DND-41 (cell line): ENCODE measurements at regions not wholly inside any gene's neighbourhood (a gene's known extent, or its start where the extent isn't known, plus 50 kb on each side); places are given as distances from the start of the nearest gene placed in this dataset.

Source experiments
- ATAC-seq: fragments of 200-7000 bp; cut with Tn5 transposase; 3 replicates; pipeline ENCODE4 v1.9.1; 2021; ENCODE audit warnings: low read depth; ENCODE audit not compliant: insufficient read depth
- DNase-seq: peaks from one replicate; pipeline ENCODE4 v3.0.0-alpha.2; 2020
- H2AFZ ChIP-seq: 2 replicates; pipeline ENCODE4 v1.6.0; 2012; ENCODE audit warnings: low read depth, low read length
- H3K27ac ChIP-seq: 2 replicates; pipeline ENCODE4 v1.5.1; 2012; ENCODE audit warnings: low read length, inconsistent platforms
- H3K27me3 ChIP-seq: fragments of 200-600 bp; sonication (generic); 2 replicates; pipeline ENCODE4 v1.6.0; 2012; ENCODE audit warnings: low read length, mild to moderate bottlenecking, inconsistent platforms; ENCODE audit not compliant: insufficient read depth, poor library complexity
- H3K36me3 ChIP-seq: 2 replicates; pipeline ENCODE4 v1.5.1; 2012; ENCODE audit warnings: low read length, inconsistent platforms; ENCODE audit not compliant: insufficient read depth
- H3K4me1 ChIP-seq: 2 replicates; pipeline ENCODE4 v1.5.1; 2012; ENCODE audit warnings: mild to moderate bottlenecking, low read length; ENCODE audit not compliant: insufficient read depth
- H3K4me2 ChIP-seq: 2 replicates; pipeline ENCODE4 v1.6.0; 2012; ENCODE audit warnings: mild to moderate bottlenecking, moderate library complexity, low read length, inconsistent platforms; ENCODE audit not compliant: insufficient read depth
- H3K4me3 ChIP-seq, 2 experiments: fragments of 200-600 bp in 1 of 2; shearing (Covaris generic) in 1 of 2; 2 replicates each; pipeline ENCODE4 v1.5.1; 2012 to 2016; ENCODE audit warnings: inconsistent platforms in 2 of 2, low read length in 2 of 2, mild to moderate bottlenecking in 2 of 2, low read depth in 1 of 2, moderate library complexity in 1 of 2
- H3K79me2 ChIP-seq: 2 replicates; pipeline ENCODE4 v1.6.0; 2012; ENCODE audit warnings: low read length, inconsistent platforms; ENCODE audit not compliant: insufficient read depth
- H3K9ac ChIP-seq: 2 replicates; pipeline ENCODE4 v1.6.0; 2012; ENCODE audit warnings: low read depth, mild to moderate bottlenecking, inconsistent platforms, low read length, moderate library complexity
- H3K9me3 ChIP-seq: 2 replicates; pipeline ENCODE4 v1.5.1; 2012; ENCODE audit warnings: low read length, moderate library complexity, mild to moderate bottlenecking, inconsistent platforms; ENCODE audit not compliant: insufficient read depth, severe bottlenecking
- H4K20me1 ChIP-seq: 2 replicates; pipeline ENCODE4 v1.6.0; 2012; ENCODE audit warnings: low read length; ENCODE audit not compliant: insufficient read depth
- EZH2 ChIP-seq: IDR thresholded peaks from 3 replicates; pipeline ENCODE4 v1.6.1; 2012; ENCODE audit warnings: borderline replicate concordance, low read depth, mild to moderate bottlenecking, moderate library complexity, low read length, inconsistent platforms; ENCODE audit not compliant: severe bottlenecking
- TF ChIP-seq, protein P1 (sequence below): IDR thresholded peaks from 2 replicates; pipeline ENCODE4 v1.5.1; 2012; ENCODE audit warnings: borderline replicate concordance, low read length, moderate library complexity, mild to moderate bottlenecking; ENCODE audit not compliant: poor library complexity, severe bottlenecking; ENCODE audit errors: extremely low read depth

DNA sequence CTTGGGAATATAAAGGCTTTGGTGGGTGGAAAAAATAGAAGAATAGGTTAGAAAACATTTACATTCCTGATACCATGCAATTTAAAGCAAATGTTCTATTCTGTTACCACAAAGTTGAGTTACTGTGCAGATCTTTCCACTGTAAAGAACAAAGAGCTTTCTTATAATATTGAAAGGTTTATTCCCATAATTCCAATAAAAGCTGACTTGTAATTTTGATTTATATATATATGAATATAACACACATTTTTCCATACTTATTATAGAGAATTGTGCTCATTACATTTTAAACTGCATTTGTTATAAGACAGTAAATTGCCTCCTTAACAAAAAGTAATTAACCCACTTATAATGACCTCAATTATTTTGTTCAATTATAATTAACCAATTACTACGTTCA, 135.9 kb downstream of the RNASET2 start:
- no peak for TF ChIP-seq EZH2
- TF ChIP-seq, protein P1, sequence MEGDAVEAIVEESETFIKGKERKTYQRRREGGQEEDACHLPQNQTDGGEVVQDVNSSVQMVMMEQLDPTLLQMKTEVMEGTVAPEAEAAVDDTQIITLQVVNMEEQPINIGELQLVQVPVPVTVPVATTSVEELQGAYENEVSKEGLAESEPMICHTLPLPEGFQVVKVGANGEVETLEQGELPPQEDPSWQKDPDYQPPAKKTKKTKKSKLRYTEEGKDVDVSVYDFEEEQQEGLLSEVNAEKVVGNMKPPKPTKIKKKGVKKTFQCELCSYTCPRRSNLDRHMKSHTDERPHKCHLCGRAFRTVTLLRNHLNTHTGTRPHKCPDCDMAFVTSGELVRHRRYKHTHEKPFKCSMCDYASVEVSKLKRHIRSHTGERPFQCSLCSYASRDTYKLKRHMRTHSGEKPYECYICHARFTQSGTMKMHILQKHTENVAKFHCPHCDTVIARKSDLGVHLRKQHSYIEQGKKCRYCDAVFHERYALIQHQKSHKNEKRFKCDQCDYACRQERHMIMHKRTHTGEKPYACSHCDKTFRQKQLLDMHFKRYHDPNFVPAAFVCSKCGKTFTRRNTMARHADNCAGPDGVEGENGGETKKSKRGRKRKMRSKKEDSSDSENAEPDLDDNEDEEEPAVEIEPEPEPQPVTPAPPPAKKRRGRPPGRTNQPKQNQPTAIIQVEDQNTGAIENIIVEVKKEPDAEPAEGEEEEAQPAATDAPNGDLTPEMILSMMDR, result no peak
- no peaks in the 10 kb centered on the region for H3K79me2 ChIP-seq
- no peak overlapping the region for H3K27ac ChIP-seq
- H3K27me3 ChIP-seq, result peaks cover 4% of the 10 kb centered on the region
- no peak for ATAC-seq
- no peaks in the 10 kb centered on the region for H3K4me1 ChIP-seq
- H3K4me2 ChIP-seq, result no peak overlapping the region
- no peak overlapping the region for H2AFZ ChIP-seq
- no peaks in the 10 kb centered on the region for H3K9me3 ChIP-seq
- DNase-seq, result no peak
- H4K20me1 ChIP-seq, result no peaks in the 10 kb centered on the region; the same call in 1 of the 2 replicates
- no peak overlapping the region for H3K9ac ChIP-seq
- H3K4me3 ChIP-seq, result no peak overlapping the region
- no peaks in the 10 kb centered on the region for H3K36me3 ChIP-seq

DNA sequence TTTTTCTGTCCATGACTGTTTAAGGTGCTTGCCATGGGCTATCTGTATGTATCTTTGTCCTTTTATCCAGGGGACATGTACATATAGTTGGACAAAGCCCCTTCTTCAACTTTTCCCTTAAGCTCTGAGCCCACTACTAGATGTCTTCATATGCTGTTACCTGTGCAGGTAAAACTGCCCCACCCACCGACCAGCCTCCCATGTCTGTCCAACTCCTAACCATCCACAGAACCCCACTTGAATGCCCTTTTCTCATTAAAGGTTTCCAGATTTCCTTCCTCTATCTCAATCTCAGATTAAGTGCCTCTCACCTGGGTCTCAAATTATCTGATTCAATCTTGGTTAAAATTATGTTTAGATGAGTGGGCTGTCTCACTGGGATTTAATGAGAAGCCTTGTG, 136.3 kb downstream of the RNASET2 start:
- DNase-seq (no peak), ATAC-seq (no peak)
- Histone ChIP-seq H2AFZ (no peak overlapping the region), H3K4me2 (no peak overlapping the region), H3K4me3 (no peak overlapping the region), H3K9ac (no peak overlapping the region), H3K27me3 (peaks cover 4% of the 10 kb centered on the region), H3K36me3 (no peaks in the 10 kb centered on the region), H3K79me2 (no peaks in the 10 kb centered on the region), H3K4me1 (no peaks in the 10 kb centered on the region), H3K27ac (no peak overlapping the region), H4K20me1 (no peaks in the 10 kb centered on the region; the same call in 1 of the 2 replicates), H3K9me3 (no peaks in the 10 kb centered on the region)
- no peak for TF ChIP-seq EZH2
- TF ChIP-seq, protein P1, result no peak

DNA sequence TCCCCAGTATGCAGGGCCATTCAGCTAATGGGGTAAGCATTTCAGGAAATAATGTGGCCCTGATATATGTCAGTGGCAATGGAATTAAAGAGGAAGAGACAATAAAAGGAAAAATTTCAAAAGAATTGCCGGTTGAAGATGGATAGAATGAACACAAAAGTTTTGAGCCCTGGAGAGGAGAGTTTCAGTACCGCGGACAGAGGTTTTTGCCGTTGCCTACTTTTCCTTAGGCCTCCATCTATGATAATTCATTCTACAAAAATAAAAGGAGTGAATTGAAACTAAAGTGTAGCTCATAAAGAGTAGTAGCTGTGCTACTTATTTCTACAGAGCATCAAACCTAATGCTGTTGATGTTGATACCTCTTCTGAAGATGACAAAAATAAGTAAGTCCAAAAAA, 140.7 kb downstream of the RNASET2 start:
- 0 out of 2 replicates have a peak, but pooled peaks cover 2% of the 10 kb centered on the region for H4K20me1 ChIP-seq
- H3K9ac ChIP-seq, result no peak overlapping the region
- TF ChIP-seq EZH2, result no peak
- TF ChIP-seq, protein P1, result no peak
- no peaks in the 10 kb centered on the region for H3K79me2 ChIP-seq
- no peaks in the 10 kb centered on the region for H3K4me1 ChIP-seq
- ATAC-seq (no peak), DNase-seq (peak; percentile 28)
- H3K4me2 ChIP-seq, result no peak overlapping the region
- no peak overlapping the region for H3K4me3 ChIP-seq
- H2AFZ ChIP-seq, result no peak overlapping the region
- no peak overlapping the region for H3K27ac ChIP-seq
- H3K36me3 ChIP-seq, result no peaks in the 10 kb centered on the region
- H3K9me3 ChIP-seq, result no peaks in the 10 kb centered on the region
- H3K27me3 ChIP-seq, result no peaks in the 10 kb centered on the region

DNA sequence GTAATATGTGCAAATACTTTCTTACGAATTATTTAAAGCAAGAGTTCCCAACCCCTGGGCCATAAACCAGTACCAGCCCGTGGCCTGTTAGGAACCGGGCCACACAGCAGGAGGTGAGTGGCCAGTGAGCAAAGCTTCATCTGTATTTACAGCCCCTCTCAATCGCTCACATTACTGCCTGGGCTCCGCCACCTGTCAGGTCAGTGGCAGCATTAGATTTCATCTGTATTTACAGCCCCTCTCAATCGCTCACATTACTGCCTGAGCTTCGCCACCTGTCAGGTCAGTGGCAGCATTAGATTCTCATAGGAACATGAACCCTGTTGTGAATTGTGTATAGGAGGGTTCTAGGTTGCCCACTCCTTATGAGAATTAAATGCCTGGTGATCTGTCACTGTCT, 142.0 kb downstream of the RNASET2 start:
- Histone ChIP-seq H3K27me3 (no peaks in the 10 kb centered on the region), H3K4me3 (no peak overlapping the region), H3K4me2 (no peak overlapping the region), H3K79me2 (no peaks in the 10 kb centered on the region), H3K9me3 (no peaks in the 10 kb centered on the region), H4K20me1 (0 out of 2 replicates have a peak, but pooled peaks cover 2% of the 10 kb centered on the region), H3K4me1 (no peaks in the 10 kb centered on the region), H3K36me3 (no peaks in the 10 kb centered on the region), H2AFZ (no peak overlapping the region), H3K9ac (no peak overlapping the region), H3K27ac (no peak overlapping the region)
- DNase-seq, result no peak
- ATAC-seq, result no peak
- TF ChIP-seq, protein P1, result no peak
- TF ChIP-seq EZH2, result no peak
